HL-60 (cell line): ENCODE measurements at regions not wholly inside any gene's neighbourhood (a gene's known extent, or its start where the extent isn't known, plus 50 kb on each side); places are given as distances from the start of the nearest gene placed in this dataset.

ENCODE experiments used
- DNase-seq, 2 experiments: peaks; one replicate each; pipeline ENCODE4 v3.0.0-alpha.2; 2010 to 2020; ENCODE audit warnings: low read depth in 1 of 2, low spot score in 1 of 2
- H3K27ac ChIP-seq: fragments of 250-450 bp; sonication (Bioruptor Pico); replicated peaks from 2 replicates; pipeline ENCODE4 v1.5.1; 2020; ENCODE audit warnings: mild to moderate bottlenecking, moderate library complexity
- H3K27me3 ChIP-seq: fragments of 250-450 bp; sonication (Bioruptor Pico); 2 replicates; pipeline ENCODE4 v1.5.1; 2021; ENCODE audit warnings: mild to moderate bottlenecking, moderate library complexity; ENCODE audit not compliant: insufficient read depth, poor library complexity, severe bottlenecking
- H3K4me3 ChIP-seq: replicated peaks from 2 replicates; pipeline ENCODE4 v1.5.1; 2011; ENCODE audit warnings: mild to moderate bottlenecking, control low read depth, low read length; ENCODE audit not compliant: insufficient read depth
- CTCF ChIP-seq: IDR thresholded peaks from one replicate; pipeline ENCODE4 v1.5.1; 2011; ENCODE audit warnings: low read length, control low read depth, inconsistent platforms; ENCODE audit not compliant: insufficient read depth
- GABPA ChIP-seq: IDR thresholded peaks from 2 replicates; pipeline ENCODE4 v1.6.1; 2012; ENCODE audit warnings: low read depth
- POLR2AphosphoS5 ChIP-seq: IDR thresholded peaks from 2 replicates; pipeline ENCODE4 v1.6.1; 2012; ENCODE audit warnings: low read depth
- SPI1 ChIP-seq: IDR thresholded peaks from 2 replicates; pipeline ENCODE4 v1.6.1; 2012; ENCODE audit warnings: low read depth, mild to moderate bottlenecking, borderline replicate concordance
- TF ChIP-seq, protein P1 (sequence below): IDR thresholded peaks from 2 replicates; pipeline ENCODE4 v1.6.1; 2012; ENCODE audit warnings: low read depth; ENCODE audit not compliant: insufficient replicate concordance

DNA sequence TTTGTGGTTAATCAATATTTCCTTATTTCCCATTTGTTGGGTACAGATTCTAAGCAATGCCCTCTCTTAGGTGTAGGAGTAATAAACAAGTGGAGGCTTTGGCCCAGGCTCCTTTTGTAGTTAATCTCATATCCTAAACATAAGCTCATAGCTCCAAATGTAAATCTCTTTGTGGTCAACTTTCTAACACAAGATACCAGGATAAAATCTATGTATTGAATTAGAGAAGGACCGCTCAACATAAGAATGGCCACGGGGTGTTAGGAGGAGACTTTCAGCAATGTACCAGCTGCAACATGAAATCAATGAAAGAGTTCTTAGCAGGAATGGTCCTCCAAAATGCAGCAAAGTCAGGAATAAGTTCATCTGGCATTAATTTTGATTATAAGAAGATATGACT is 334.5 kb upstream of the ITGA1 start:
- no peaks in the 10 kb centered on the region for H3K27me3 ChIP-seq
- H3K27ac ChIP-seq, result no peak overlapping the region
- DNase-seq, result no peak
- TF ChIP-seq SPI1, result no peak
- no peak for TF ChIP-seq CTCF
- no peak for TF ChIP-seq GABPA
- TF ChIP-seq, protein P1, sequence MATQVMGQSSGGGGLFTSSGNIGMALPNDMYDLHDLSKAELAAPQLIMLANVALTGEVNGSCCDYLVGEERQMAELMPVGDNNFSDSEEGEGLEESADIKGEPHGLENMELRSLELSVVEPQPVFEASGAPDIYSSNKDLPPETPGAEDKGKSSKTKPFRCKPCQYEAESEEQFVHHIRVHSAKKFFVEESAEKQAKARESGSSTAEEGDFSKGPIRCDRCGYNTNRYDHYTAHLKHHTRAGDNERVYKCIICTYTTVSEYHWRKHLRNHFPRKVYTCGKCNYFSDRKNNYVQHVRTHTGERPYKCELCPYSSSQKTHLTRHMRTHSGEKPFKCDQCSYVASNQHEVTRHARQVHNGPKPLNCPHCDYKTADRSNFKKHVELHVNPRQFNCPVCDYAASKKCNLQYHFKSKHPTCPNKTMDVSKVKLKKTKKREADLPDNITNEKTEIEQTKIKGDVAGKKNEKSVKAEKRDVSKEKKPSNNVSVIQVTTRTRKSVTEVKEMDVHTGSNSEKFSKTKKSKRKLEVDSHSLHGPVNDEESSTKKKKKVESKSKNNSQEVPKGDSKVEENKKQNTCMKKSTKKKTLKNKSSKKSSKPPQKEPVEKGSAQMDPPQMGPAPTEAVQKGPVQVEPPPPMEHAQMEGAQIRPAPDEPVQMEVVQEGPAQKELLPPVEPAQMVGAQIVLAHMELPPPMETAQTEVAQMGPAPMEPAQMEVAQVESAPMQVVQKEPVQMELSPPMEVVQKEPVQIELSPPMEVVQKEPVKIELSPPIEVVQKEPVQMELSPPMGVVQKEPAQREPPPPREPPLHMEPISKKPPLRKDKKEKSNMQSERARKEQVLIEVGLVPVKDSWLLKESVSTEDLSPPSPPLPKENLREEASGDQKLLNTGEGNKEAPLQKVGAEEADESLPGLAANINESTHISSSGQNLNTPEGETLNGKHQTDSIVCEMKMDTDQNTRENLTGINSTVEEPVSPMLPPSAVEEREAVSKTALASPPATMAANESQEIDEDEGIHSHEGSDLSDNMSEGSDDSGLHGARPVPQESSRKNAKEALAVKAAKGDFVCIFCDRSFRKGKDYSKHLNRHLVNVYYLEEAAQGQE, result no peak
- no peak for TF ChIP-seq POLR2AphosphoS5
- H3K4me3 ChIP-seq, result no peak overlapping the region

- Histone ChIP-seq H3K4me3 (no peak overlapping the region), H3K27me3 (no peaks in the 10 kb centered on the region), H3K27ac (no peak overlapping the region)
- TF ChIP-seq SPI1 (no peak), CTCF (no peak), GABPA (no peak), POLR2AphosphoS5 (no peak)
- TF ChIP-seq, protein P1, result no peak
- DNase-seq, result no peak
Measured at GRCh38 chr5:52455920-52456319, 331.8 kb upstream of the ITGA1 start.

DNA sequence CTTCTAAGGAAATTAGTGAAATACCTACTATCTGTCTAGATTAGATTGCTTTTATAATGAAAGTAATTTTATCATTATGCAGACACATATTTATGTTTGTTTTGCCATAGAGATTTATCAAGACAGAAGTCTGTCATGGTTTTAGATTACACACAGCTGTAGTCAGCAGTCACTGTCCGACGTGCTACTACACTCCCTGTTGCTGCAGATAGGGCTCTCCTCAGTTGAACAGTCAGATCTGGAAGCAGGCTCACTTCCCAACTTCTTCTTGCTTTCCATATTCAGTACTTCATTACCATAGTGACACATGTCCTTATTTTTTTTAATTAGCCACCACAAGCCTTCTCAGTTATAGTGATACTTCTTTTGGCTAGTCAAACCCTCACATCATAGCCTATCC is 329.9 kb upstream of the ITGA1 start:
- Histone ChIP-seq H3K27ac (no peak overlapping the region), H3K4me3 (no peak overlapping the region), H3K27me3 (no peaks in the 10 kb centered on the region)
- TF ChIP-seq SPI1, result no peak
- no peak for TF ChIP-seq POLR2AphosphoS5
- TF ChIP-seq GABPA, result no peak
- TF ChIP-seq, protein P1, result no peak
- TF ChIP-seq CTCF, result no peak
- no peak for DNase-seq
